Astrocyte (in vitro differentiated cells and primary cell): ENCODE measurements at regions not wholly inside any gene's neighbourhood (a gene's known extent, or its start where the extent isn't known, plus 50 kb on each side); places are given as distances from the start of the nearest gene placed in this dataset.

Experiments used
- EZH2 ChIP-seq: IDR thresholded peaks from 2 replicates; pipeline ENCODE4 v1.6.1; 2012; ENCODE audit warnings: mild to moderate bottlenecking, low read length, inconsistent platforms; ENCODE audit not compliant: insufficient read depth
- TF ChIP-seq, protein P1 (sequence below): IDR thresholded peaks from 2 replicates; pipeline ENCODE4 v1.5.1; 2011; ENCODE audit warnings: low read depth, mild to moderate bottlenecking, inconsistent platforms, low read length, moderate library complexity; ENCODE audit not compliant: insufficient read depth

DNA sequence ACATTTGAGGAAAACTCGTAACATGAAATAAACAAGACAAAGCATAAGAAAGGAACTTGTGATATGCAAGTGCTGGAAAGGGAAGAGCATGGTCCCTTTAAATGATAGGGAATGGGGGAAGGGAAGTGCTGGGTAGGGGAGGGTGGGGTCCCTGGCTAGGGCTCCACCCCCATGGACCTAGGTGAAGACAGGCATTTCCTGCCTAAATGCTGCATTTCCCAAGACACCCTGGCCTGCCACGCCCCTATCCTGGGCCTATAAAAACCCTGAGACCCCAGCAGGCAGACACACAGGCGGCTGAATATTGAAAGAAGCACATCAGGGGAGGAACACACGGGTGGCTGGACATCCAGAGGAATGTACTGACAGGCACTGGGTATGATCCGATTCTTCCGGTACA, 499.9 kb downstream of the ZEB2 start:
- TF ChIP-seq, protein P1, sequence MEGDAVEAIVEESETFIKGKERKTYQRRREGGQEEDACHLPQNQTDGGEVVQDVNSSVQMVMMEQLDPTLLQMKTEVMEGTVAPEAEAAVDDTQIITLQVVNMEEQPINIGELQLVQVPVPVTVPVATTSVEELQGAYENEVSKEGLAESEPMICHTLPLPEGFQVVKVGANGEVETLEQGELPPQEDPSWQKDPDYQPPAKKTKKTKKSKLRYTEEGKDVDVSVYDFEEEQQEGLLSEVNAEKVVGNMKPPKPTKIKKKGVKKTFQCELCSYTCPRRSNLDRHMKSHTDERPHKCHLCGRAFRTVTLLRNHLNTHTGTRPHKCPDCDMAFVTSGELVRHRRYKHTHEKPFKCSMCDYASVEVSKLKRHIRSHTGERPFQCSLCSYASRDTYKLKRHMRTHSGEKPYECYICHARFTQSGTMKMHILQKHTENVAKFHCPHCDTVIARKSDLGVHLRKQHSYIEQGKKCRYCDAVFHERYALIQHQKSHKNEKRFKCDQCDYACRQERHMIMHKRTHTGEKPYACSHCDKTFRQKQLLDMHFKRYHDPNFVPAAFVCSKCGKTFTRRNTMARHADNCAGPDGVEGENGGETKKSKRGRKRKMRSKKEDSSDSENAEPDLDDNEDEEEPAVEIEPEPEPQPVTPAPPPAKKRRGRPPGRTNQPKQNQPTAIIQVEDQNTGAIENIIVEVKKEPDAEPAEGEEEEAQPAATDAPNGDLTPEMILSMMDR = no peak
- TF ChIP-seq EZH2 = no peak
